Inflammatory macrophage (primary cell): ENCODE measurements at regions not wholly inside any gene's neighbourhood (a gene's known extent, or its start where the extent isn't known, plus 50 kb on each side); places are given as distances from the start of the nearest gene placed in this dataset.
"Not testable (repeated sequence)": the region's sequence is repeated elsewhere in the genome, so short reads cannot be mapped to it uniquely, and the experiment has no call there.

Source experiments
- DNase-seq, 2 donors: peaks; one replicate each; pipeline ENCODE4 v3.0.0-alpha.2; 2020 to 2022

- DNase-seq: peak; percentile 65 to 69
Observed at GRCh38 chr5:112112346-112112745, 306.7 kb downstream of the EPB41L4A start.

GRCh38 chr5:112109331-112110007, 309.6 kb downstream of the EPB41L4A start:
- peak; percentile 83 to 92 for DNase-seq

DNA sequence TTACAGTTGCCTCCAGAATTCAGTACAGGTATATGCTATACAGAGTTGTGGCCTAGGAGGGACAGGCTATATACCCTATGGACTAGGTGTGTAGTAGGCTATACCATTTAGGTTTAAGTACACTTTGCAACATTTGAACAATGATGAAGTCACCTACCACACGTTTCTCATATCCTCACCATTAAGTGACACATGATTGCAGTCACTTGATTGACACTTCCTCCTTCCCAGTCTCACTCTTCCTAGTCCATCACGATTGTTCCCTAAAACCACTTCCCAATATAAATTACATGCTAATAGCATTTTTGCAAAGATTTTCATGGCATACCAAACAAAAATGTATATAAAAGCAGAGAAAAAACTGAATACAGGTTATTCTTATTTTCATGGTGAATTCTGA, 312.2 kb downstream of the EPB41L4A start:
- peak; percentile 76 to 85 for DNase-seq

GRCh38 chr5:112097768-112098167, 321.3 kb downstream of the EPB41L4A start:
- no peak for DNase-seq

- peak; percentile 64 to 68 for DNase-seq
Observed at GRCh38 chr5:112087222-112087621, 330.2 kb upstream of the NREP start.

- DNase-seq: no peak
Observed at GRCh38 chr5:112086740-112087139, 329.7 kb upstream of the NREP start.

DNA sequence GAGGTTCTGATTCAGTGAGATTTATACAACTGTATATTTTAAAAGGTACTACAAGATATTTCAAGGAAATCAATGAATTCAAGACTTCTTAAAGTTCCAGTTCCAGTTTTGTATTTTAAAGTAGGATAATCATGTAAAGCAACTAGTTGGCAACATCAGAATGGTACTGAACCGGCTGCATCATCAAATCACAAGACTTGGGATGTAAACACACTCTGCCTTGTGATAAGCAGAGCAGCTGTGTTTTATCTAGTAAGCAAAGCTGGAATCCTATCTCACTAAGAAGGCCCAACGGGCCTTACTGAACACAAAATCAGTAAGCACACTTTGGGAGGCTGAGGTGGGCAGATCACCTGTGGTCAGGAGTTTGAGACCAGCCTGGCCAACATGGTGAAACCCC, 327.2 kb upstream of the NREP start:
- DNase-seq: no peak

DNA sequence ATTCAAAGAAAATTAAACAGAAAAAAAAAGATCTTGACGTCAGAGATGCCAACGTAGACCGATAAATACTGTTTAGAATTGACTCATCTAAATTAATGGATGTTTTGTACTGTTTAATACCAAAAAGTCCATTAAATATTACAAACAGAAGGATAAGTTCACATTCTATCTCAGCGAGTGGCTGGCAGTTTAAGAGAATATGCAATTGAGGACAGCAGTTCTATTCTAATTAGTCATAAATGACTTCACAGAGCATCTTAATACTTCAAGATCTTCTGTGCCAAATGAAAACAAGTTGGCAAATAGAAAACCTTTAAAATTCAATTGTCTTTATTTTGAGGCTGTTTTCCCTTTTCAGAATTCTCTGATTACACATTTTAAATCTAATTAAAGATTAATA, 326.6 kb upstream of the NREP start:
- DNase-seq: no peak

DNA sequence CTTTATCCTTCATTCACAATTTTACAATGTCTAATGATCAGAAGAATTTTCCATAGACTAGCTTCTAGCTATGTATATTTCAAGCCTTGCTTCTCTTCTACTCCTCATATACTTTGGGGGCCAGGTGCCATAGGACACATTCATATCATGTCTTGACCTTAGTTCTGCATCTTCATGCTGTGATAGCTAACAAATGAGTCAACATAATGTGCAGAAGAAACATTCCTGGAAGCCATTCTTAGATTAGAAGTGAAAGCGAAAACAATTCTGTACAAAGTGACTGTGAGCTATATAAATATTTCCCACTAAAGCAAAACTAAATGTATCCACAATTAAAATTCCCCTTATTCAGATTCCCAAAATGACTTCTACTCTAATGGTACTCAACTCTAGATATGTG, 320.2 kb upstream of the NREP start:
- DNase-seq: no peak

DNA sequence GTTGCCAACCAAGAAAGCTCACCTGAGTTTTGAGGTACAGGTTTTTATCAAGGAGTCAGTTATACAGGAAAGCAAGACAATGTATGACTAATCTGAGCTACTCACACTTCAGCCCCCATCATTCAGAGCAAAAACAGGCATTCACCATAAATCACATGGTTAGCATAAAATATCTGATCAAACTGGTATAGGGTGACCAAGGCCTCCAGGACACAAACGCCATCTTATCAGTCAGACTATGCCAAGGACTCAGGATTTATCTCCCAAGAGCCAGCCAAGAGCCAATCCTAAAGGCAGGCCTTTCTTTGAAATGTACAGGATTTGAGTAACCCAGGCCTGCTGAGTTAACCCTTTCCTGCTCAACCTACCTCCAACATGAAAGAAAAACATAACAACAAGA, 313.0 kb upstream of the NREP start:
- no peak for DNase-seq

DNA sequence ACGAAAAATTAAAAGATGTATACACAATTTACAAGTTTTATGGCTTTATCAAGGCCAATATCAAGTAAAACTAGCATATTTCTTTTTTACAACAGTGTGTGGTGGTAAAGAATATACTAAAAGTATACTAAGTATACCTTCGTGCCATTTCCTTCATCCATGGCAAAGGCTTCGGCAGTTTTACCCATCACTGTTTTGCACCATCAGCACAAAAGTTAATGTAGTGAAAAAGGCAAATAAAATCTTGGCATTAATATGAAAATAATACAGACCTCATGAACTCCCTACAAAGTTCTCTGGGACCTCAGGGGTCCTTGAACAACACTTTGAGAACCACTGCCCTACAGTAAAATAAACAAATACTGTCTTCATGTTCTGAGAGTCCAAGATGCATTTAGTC, 312.3 kb upstream of the NREP start:
- DNase-seq: no peak

GRCh38 chr5:112068593-112068992, 311.6 kb upstream of the NREP start:
- DNase-seq: no peak

GRCh38 chr5:112065781-112066180, 308.8 kb upstream of the NREP start:
- no peak for DNase-seq

GRCh38 chr5:112064956-112065355, 308.0 kb upstream of the NREP start:
- DNase-seq: no peak

DNA sequence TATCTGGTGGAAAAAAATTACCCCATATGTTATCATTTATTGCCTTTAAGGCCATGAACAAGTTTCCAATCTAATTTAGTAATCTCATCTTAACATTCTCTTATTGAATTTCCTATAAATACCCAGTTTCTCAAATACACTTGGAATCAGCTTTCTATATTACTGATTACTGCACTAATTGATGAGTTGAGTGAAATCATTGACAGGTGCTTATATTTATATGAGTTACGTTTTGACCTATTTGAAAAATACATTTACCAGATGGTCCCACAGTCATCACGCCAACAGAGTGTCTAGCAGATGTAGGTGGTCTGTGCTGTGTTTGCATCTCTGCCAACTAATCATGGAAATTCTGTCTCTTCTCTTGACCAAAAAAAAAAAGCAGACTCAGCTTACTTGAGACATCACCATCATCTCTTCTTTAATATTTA, 307.3 kb upstream of the NREP start:
- no peak for DNase-seq

- no peak for DNase-seq
Observed at GRCh38 chr5:112063856-112064255, 306.9 kb upstream of the NREP start.

DNA sequence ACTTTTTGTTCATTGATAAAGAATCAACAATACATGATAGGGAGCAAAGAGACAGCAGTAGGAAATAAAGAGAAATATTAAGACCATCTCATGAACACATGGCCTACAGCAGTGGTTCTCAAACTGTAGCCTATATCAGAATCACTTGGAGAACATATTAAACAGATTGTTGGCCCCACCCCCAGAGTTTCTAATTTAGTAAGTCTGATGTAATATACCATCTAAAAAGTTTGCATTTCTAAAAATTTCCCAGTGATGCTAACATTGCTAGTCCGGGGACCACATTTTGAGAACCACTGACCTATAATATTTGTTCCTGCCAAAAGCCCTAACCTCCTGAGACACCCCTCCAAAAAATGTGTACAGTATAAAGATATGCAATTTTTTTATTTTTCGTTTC, 306.2 kb upstream of the NREP start:
- no peak for DNase-seq

DNA sequence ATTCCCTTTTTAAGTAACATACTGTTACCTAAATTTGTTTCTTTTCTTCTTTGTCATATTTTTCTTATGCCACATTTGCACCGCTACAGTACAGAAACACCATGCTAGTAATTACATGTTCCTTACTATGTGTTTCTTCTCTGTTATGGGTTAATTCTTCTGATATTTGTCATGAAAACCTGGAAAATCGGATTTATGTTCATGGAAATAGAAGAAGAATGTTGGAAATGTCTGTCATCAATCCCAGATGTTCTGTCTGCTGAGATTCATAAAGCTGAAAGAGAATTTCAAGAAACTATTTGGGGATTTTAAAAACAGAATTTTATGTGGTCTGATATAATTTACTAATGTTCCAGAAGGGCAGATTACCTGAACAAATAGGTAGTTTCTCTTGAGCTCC, 305.2 kb upstream of the NREP start:
- no peak for DNase-seq

DNA sequence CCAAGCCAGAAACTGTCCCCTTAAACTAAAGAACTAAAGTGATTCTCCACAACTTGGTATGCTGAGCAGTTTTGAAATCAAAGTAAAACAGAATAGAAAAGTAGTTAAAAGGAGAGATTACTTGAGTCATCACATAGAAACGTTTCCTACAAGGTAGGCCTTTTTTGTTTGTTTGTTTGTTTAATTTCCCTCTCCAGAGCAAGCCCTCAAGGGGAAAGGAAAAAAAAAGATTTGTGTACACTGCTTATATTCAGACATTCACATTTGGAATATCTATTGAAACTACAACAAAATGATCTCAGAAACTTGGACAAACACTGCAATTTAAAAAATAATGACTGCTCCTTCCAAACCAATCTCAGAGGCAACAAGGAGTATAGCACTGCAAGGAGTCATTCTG, 304.7 kb upstream of the NREP start:
- no peak for DNase-seq

- no peak for DNase-seq
Observed at GRCh38 chr5:112059579-112060135, 302.7 kb upstream of the NREP start.

- no peak for DNase-seq
Observed at GRCh38 chr5:112049738-112050137, 292.7 kb upstream of the NREP start.

- no peak for DNase-seq
Observed at GRCh38 chr5:112036206-112036605, 279.2 kb upstream of the NREP start.

DNA sequence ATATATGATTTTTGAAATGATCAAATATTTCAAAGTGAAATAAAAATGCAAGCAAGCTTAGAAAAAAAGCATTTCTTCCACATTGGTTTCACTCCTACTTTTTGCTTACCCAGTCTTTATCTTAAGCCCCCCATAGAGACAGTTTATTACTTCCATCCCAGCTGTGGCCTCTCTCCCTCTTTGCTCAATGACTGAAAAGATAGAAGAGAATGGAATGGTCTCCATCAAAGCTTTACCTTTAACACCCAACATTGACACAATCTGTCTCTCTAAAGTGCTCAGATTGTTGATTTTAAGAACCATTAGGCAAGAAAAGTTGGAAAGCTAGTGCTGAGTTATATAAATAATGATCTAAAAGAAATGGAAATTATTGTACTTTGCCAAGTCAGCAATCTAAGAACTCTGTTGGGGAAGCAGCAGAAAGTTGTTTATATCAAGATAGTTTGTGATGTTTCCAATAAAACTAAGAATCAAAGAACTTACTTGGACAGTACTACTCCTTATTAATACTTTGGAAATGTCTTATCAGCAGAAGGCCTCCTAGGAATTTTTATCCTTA, 277.5 kb upstream of the NREP start:
- no peak for DNase-seq

GRCh38 chr5:112026879-112027278, 269.9 kb upstream of the NREP start:
- DNase-seq: not testable (repeated sequence)

DNA sequence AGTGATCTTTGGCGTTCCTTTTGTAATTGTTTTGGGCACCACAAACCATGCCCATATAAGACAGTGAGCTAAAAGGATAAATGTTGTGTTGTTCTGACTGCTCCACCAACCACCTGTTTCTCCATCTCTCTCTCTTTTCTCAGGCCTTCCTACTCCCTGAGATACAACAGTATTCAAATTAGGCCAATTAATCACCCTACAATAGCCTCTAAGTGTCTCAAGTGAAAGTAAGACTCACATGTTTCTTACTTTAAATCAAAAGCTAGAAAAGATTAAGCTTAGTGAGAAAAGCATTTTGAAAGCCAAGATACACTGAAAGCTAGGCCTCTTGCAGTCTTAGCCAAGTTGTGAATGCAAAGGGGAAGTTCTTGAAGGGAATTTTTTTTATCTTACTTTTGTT, 268.8 kb upstream of the NREP start:
- DNase-seq: no peak
